ENCODE measurements at regions not wholly inside any gene's neighbourhood (a gene's known extent, or its start where the extent isn't known, plus 50 kb on each side); places are given as distances from the start of the nearest gene placed in this dataset.

- TF ChIP-seq, protein P1, sequence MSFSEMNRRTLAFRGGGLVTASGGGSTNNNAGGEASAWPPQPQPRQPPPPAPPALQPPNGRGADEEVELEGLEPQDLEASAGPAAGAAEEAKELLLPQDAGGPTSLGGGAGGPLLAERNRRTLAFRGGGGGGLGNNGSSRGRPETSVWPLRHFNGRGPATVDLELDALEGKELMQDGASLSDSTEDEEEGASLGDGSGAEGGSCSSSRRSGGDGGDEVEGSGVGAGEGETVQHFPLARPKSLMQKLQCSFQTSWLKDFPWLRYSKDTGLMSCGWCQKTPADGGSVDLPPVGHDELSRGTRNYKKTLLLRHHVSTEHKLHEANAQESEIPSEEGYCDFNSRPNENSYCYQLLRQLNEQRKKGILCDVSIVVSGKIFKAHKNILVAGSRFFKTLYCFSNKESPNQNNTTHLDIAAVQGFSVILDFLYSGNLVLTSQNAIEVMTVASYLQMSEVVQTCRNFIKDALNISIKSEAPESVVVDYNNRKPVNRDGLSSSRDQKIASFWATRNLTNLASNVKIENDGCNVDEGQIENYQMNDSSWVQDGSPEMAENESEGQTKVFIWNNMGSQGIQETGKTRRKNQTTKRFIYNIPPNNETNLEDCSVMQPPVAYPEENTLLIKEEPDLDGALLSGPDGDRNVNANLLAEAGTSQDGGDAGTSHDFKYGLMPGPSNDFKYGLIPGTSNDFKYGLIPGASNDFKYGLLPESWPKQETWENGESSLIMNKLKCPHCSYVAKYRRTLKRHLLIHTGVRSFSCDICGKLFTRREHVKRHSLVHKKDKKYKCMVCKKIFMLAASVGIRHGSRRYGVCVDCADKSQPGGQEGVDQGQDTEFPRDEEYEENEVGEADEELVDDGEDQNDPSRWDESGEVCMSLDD (tag by site-specific recombination; IDR thresholded peaks at IDR 0.05): no peak
- TF ChIP-seq ZNF366 (tag by site-specific recombination; conservative IDR thresholded peaks at IDR 0.05) (no peak), TCF7L2 (IDR thresholded peaks at IDR 0.05; ENCODE audit: borderline replicate concordance, low read depth, low read length) (no peak), ZNF404 (tag by site-specific recombination; IDR thresholded peaks at IDR 0.05) (no peak), ZNF791 (tag by site-specific recombination; IDR thresholded peaks at IDR 0.05) (no peak), ZFP3 (tag by site-specific recombination; IDR thresholded peaks at IDR 0.05; ENCODE audit: low read depth) (no peak), ZNF121 (tag by site-specific recombination; IDR thresholded peaks at IDR 0.05) (no peak), IKZF3 (tag by site-specific recombination; IDR thresholded peaks at IDR 0.05) (no peak), ZNF548 (tag by site-specific recombination; IDR thresholded peaks at IDR 0.05) (no peak), ZNF324 (tag by site-specific recombination; IDR thresholded peaks at IDR 0.05) (no peak), TSHZ1 (tag by site-specific recombination; IDR thresholded peaks at IDR 0.05; ENCODE audit: borderline replicate concordance) (no peak), WT1 (tag by site-specific recombination; IDR thresholded peaks at IDR 0.05) (no peak), ZNF239 (tag by site-specific recombination; IDR thresholded peaks at IDR 0.05) (no peak), ZBTB21 (tag by site-specific recombination; IDR thresholded peaks at IDR 0.05) (no peak), SCRT2 (tag by site-specific recombination; IDR thresholded peaks at IDR 0.05) (no peak), ZNF830 (tag by site-specific recombination; IDR thresholded peaks at IDR 0.05; ENCODE audit: low read depth) (no peak), ZNF513 (tag by site-specific recombination; IDR thresholded peaks at IDR 0.05) (no peak)
- TF ChIP-seq, protein P2, sequence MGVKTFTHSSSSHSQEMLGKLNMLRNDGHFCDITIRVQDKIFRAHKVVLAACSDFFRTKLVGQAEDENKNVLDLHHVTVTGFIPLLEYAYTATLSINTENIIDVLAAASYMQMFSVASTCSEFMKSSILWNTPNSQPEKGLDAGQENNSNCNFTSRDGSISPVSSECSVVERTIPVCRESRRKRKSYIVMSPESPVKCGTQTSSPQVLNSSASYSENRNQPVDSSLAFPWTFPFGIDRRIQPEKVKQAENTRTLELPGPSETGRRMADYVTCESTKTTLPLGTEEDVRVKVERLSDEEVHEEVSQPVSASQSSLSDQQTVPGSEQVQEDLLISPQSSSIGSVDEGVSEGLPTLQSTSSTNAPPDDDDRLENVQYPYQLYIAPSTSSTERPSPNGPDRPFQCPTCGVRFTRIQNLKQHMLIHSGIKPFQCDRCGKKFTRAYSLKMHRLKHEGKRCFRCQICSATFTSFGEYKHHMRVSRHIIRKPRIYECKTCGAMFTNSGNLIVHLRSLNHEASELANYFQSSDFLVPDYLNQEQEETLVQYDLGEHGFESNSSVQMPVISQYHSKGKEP (tag by site-specific recombination; IDR thresholded peaks at IDR 0.05): no peak
- CTCF ChIA-PET: interaction anchor here (0.7 kb wide), 1 partner anchor 50 kb away, joined by 3 read pairs; no protein-coding TSS in a partner anchor
Observed at GRCh38 chr17:53680745-53681144, 142.0 kb upstream of the KIF2B start.

More at GRCh38 chr17:53680745-53681144, 142.0 kb upstream of the KIF2B start:
- Histone ChIP-seq H3K36me3 (ENCODE audit: control insufficient read depth in 2 of 2, insufficient read depth in 1 of 2, low read length in 2 of 2) (no peaks in the 10 kb centered on the region), H3K27ac (ENCODE audit: extremely low read depth, low read depth, low read length) (no peak overlapping the region), H3K9me3 (ENCODE audit: control insufficient read depth, insufficient read depth, low read depth, low read length) (no peaks in the 10 kb centered on the region), H3K4me1 (ENCODE audit: control insufficient read depth, insufficient read depth, low read length) (no peaks in the 10 kb centered on the region), H3K4me3 (ENCODE audit: low read depth, low read length) (no peak overlapping the region)
- POLR2A ChIA-PET: interaction anchor here (0.7 kb wide), 1 partner anchor 33 kb away, joined by 10 read pairs; no protein-coding TSS in a partner anchor
